ENCODE measurements at regions not wholly inside any gene's neighbourhood (a gene's known extent, or its start where the extent isn't known, plus 50 kb on each side); places are given as distances from the start of the nearest gene placed in this dataset.

DNA sequence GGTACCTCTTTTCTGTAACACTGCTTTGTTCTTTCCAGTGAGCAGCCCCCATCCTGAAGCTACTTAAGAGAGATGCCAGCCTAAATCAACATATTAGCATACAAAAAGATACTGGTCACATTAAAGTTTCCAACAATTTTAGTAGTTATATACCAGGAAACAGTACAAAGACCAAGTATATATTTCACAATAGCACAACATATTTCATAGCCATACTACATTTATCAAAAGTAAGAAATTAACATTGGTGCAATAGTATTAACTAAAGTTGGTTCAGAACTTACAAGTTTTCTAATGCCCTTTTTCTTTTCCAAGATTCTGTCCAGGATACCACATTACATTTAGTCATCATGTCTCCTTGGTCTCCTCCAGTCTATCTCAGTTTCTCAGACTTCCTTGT is 641.0 kb upstream of the GJE1 start:
- Histone ChIP-seq H3K36me3 (ENCODE audit: low read depth, missing control alignments) (no peaks in the 10 kb centered on the region), H3K27me3 (no peaks in the 10 kb centered on the region), H3K27ac (no peak overlapping the region), H3K4me1 (no peaks in the 10 kb centered on the region), H3K4me3 (no peak overlapping the region), H3K9me3 (no peaks in the 10 kb centered on the region)
- intact Hi-C loops (cut with DNase I; ENCODE audit: low total_unique reads): no loop called here
- no peak for DNase-seq
- TF ChIP-seq POLR2A (IDR thresholded peaks at IDR 0.05): no peak

DNA sequence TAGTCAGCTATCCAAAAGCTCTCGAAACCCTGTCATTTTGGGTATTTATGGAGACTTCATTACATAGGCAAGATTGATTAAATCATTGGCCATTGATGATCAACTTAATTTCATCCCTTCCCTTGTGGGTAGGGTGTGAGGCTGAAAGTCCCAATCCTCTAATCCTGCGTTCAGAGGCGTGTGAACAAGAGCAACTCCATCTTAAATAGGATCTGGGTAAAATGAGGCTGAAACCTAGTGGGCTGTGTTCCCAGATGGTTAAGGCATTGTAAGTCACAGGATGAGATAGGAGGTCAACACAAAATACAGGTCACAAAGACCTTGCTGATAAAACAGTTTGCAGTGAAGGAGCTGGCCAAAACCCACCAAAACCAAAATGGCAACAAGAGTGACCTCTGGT is 641.7 kb upstream of the GJE1 start:
- H3K27ac ChIP-seq: no peak overlapping the region
- no peak for TF ChIP-seq POLR2A (IDR thresholded peaks at IDR 0.05)
- TF ChIP-seq, protein P1, sequence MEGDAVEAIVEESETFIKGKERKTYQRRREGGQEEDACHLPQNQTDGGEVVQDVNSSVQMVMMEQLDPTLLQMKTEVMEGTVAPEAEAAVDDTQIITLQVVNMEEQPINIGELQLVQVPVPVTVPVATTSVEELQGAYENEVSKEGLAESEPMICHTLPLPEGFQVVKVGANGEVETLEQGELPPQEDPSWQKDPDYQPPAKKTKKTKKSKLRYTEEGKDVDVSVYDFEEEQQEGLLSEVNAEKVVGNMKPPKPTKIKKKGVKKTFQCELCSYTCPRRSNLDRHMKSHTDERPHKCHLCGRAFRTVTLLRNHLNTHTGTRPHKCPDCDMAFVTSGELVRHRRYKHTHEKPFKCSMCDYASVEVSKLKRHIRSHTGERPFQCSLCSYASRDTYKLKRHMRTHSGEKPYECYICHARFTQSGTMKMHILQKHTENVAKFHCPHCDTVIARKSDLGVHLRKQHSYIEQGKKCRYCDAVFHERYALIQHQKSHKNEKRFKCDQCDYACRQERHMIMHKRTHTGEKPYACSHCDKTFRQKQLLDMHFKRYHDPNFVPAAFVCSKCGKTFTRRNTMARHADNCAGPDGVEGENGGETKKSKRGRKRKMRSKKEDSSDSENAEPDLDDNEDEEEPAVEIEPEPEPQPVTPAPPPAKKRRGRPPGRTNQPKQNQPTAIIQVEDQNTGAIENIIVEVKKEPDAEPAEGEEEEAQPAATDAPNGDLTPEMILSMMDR (IDR thresholded peaks at IDR 0.05): no peak
- no peaks in the 10 kb centered on the region for H3K4me1 ChIP-seq
- WGBS, 2 donors: 89 to 97% methylated on average over 3 of the region's 3 CpGs
- intact Hi-C loops (cut with DNase I; ENCODE audit: low total_unique reads): no loop called here
- no peaks in the 10 kb centered on the region for H3K9me3 ChIP-seq
- no peaks in the 10 kb centered on the region for H3K36me3 ChIP-seq (ENCODE audit: low read depth, missing control alignments)
- no peak overlapping the region for H3K4me3 ChIP-seq
- H3K27me3 ChIP-seq: no peaks in the 10 kb centered on the region
- no peak for DNase-seq

DNA sequence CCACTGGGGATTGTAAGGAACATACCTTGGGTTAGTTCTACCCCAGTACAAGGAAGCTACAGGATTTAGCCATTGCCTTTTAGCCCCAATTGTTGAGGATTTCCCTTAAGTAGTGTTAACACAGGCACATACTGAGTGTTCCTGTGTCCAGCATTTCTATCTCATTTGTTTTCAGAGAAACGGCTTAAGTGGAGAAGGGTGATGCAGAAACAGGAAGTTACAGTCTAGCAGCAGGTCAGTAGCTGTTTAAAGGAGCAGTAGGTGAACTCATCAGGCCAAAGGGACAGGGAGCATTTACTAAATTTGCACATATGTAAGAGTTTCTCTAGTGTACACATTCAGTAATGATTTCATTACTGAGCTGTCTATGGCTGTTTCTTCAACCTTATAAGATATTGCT is 644.2 kb upstream of the GJE1 start:
- WGBS, 2 donors: 40% methylated on average over 1 of the region's 1 CpG
- Histone ChIP-seq H3K36me3 (ENCODE audit: low read depth, missing control alignments) (no peaks in the 10 kb centered on the region), H3K27me3 (no peaks in the 10 kb centered on the region), H3K4me3 (no peak overlapping the region), H3K27ac (no peak overlapping the region), H3K9me3 (no peaks in the 10 kb centered on the region), H3K4me1 (no peaks in the 10 kb centered on the region)
- intact Hi-C loops (cut with DNase I; ENCODE audit: low total_unique reads): no loop called here
- DNase-seq: no peak
- no peak for TF ChIP-seq POLR2A (IDR thresholded peaks at IDR 0.05)
- TF ChIP-seq, protein P1 (IDR thresholded peaks at IDR 0.05): no peak

DNA sequence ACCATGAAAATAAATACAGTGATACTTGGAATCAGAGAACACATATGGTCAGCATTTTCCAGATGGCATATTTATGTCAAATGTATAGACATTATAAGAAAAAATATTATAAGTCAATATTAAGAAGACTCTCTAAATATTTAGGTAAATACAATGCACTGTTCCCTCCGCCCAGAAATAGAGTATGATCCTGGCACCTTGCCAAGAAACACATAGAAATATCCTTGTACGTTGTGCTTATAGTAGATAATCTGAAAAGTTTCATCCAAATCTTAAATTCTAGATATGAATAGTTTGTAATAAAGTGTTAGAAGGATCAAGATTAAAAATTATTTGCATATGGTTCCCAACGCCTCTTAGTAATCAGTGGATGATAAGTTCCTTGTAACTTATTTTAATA is 645.8 kb upstream of the GJE1 start:
- Histone ChIP-seq H3K27ac (no peak overlapping the region), H3K4me1 (no peaks in the 10 kb centered on the region), H3K27me3 (no peaks in the 10 kb centered on the region), H3K9me3 (no peaks in the 10 kb centered on the region), H3K4me3 (no peak overlapping the region), H3K36me3 (ENCODE audit: low read depth, missing control alignments) (no peaks in the 10 kb centered on the region)
- TF ChIP-seq, protein P1 (IDR thresholded peaks at IDR 0.05): no peak
- no peak for TF ChIP-seq POLR2A (IDR thresholded peaks at IDR 0.05)
- DNase-seq: no peak
- 53 to 66% methylated on average over 3 of the region's 3 CpGs for WGBS, 2 donors
- intact Hi-C loops (cut with DNase I; ENCODE audit: low total_unique reads): no loop called here

DNA sequence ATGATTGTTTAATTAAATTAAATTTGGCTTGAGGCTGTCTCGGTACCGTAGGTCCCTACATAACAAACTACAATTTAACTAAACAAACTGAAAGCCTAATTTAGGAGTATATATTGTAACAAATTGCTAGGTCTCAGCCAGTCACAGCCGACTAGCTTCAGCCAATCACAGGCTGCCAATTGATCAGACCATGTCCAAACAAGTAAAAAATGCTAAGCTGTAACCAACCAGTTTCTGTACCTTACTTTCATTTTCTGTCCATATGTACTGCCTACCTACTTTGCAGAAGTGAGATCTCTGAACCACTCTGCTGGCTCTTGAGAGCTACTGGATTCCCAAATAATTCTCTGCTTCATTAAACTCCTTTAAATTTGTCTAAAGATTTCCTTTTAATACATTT is 648.0 kb upstream of the GJE1 start:
- no peak overlapping the region for H3K27ac ChIP-seq
- no peaks in the 10 kb centered on the region for H3K27me3 ChIP-seq
- 84 to 92% methylated on average over 3 of the region's 3 CpGs for WGBS, 2 donors
- DNase-seq: no peak
- H3K4me3 ChIP-seq: no peak overlapping the region
- H3K9me3 ChIP-seq: no peaks in the 10 kb centered on the region
- no peaks in the 10 kb centered on the region for H3K36me3 ChIP-seq (ENCODE audit: low read depth, missing control alignments)
- H3K4me1 ChIP-seq: no peaks in the 10 kb centered on the region
- intact Hi-C loops (cut with DNase I; ENCODE audit: low total_unique reads): no loop called here
- TF ChIP-seq POLR2A (IDR thresholded peaks at IDR 0.05): no peak
- TF ChIP-seq, protein P1 (IDR thresholded peaks at IDR 0.05): no peak
